NCI-H2029 (cell line): ENCODE measurements at regions not wholly inside any gene's neighbourhood (a gene's known extent, or its start where the extent isn't known, plus 50 kb on each side); places are given as distances from the start of the nearest gene placed in this dataset.
A peak's percentile ranks its signal among the peaks of the same experiment; 100 is the strongest.

Source experiments
- DNase-seq: peaks from one replicate; lab custom pipeline; 2025; lab: John Stamatoyannopoulos, UW

GRCh38 chr6:113344969-113345368, 512.2 kb upstream of the MARCKS start:
- DNase-seq = no peak

- no peak for DNase-seq
Measured at GRCh38 chr6:113347436-113347835, 509.7 kb upstream of the MARCKS start.

DNA sequence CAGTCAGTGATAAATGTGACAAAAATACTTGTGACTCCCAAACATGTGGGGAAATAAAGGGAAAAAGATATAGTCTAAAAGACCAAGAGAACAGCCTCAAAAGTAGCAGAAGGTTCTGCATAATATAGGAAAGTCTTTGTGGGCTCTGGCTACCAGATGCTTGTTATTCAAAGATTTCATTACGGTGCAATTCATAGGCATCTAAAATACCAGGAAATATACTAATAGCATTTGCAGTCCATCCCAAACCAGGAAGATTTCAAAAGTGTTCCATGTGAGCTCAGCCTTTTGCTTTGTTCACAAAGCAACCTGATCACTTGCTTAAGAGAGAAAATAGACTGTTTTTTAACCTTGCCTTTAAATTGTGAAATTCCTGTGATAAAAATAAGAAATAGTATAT, 506.7 kb upstream of the MARCKS start:
- no peak for DNase-seq

- DNase-seq = no peak
Measured at GRCh38 chr6:113351173-113351834, 505.8 kb upstream of the MARCKS start.

DNA sequence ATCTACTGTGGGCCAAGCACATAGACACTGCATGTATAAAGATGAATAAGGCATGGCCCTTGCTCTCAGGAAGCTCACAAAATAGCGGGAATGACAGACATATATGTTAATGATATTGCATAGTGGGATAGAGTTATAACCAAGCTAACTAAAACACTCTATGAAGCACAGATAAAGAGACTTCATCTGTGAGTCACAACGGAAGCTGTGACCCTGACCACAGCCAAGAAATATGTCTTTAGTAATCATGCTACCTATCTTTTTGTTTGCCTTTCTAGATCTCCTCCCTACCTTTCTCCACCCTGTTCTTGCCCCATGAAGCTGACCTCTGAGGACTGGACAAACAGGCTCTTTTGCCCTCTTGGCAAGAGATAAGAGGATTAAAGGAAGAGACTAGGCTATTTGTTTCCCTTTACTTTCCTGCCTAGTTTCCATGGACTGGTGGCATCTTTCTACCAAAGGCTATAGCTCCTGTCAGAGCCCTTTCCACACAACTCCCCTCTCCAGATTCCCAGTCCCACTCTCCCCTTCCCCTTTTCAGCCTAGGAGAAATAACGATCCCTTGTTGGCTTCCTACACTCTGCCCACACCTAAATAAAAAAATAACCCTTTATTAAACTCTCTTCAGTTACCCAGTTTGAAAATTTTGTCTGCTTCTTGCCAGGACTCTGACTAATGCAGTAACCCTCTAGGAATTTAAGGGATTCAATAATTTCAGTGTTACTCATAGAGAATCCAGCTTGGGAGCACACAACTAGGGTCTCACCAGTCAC, 504.9 kb upstream of the MARCKS start:
- no peak for DNase-seq

DNA sequence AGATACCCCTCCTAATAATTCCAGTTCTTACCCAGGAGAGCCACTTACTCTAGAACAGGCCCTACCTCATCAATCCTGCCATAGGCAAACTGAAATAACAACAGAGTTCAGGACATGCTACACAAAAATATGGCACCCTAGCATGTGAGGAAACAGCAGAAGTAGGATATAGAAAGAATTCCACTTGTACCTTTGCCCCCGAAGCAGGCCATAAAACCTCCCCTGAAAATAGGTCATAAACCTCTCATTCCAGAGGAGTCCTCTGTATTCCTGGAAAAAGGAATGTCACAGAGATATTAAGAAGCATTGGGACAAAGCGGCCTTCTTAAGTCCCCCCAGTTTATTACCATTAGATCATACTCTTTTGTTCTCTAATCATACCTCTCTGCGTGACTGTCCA, 504.3 kb upstream of the MARCKS start:
- DNase-seq = no peak

DNA sequence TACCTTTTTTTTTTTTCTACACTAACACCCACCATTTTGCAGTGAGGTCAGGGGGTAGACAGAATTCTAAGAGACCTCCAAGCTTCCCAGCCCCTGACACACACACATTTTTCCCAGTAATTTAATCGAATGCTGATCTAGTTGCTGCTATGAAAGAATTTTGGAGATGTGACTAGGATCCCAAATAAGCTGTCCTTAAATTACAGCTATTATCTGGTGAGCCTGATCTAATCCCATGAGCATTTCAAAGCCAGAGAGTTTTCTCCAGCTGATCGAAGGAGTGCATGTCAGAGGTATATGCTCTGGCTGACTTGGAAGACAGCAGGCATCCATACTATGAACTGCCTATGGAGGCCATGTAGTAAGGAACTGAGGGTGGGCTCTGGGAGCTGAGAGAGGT, 503.8 kb upstream of the MARCKS start:
- DNase-seq = no peak

DNA sequence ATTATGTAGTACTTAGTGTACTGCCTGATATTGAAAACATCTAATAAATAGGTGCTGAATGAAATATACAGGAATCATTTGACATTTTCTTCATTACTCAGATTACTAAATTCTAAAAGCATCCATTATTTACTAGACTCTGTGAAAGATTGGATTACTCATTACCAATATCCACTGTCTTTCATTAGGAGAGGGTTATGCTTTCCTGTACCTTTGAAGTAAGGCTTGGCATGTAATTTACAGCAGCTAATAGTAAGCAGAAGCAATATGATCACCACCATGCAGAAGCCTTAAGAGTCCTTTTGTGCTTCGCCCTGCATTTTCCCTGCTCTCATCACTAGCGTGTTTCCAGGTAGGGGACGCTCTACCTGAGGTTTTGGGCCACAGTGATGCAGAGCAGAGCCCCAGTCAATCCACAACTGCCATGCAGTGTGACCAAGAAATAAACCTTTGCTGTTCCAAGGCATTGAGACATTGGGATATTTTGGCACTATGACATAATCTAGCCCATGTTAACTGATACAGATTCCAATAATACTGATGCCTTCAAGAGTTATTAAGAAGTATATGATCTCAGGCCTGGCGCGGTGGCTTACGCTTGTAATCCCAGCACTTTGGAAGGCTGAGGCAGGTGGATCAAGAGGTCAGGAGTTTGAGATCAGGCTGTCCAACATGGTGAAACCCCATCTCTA, 502.8 kb upstream of the MARCKS start:
- no peak for DNase-seq

DNA sequence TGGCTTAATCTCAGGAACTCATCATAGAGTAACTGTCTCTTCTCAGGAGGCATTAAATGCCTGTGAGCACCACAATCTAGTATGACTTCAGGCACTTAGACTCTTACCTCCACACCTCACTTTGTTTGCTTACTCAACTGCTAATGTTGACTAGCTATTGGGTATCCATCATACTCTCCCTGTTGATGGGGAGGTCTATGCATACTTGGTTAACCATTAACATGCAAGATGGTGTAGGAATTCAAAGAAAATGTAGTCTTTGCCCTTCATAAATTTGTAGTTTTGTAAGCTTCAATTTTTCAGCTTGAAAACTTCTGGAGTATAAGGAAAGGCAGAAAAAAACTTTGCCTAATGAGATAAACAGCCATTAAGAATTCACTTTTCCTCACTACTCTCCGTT, 501.0 kb upstream of the MARCKS start:
- no peak for DNase-seq

DNA sequence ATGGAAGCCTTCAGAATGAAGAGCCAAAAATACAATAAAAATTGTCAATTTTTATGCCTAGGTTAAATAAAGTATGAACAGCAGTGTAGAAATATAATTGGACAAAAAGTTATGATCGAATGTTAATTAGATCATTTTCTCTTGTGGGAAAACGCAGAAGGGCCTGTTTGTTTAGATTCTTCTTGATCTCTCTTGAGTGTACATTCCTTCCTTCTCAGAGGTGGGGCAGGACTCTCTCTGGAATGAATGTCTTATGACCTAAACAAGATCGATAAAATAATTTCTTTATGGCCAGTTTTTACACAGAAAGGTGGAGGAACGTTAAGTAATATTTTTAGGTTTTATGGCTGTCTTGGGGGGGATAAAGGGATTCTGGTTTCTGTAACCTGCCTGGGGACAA, 500.1 kb upstream of the MARCKS start:
- no peak for DNase-seq

- DNase-seq = no peak
Measured at GRCh38 chr6:113358063-113358583, 499.0 kb upstream of the MARCKS start.

GRCh38 chr6:113359155-113360140, 497.7 kb upstream of the MARCKS start:
- DNase-seq = no peak

- peak; percentile 81 for DNase-seq
Measured at GRCh38 chr6:113361014-113361645, 496.0 kb upstream of the MARCKS start.

GRCh38 chr6:113362301-113363047, 494.7 kb upstream of the MARCKS start:
- peak; percentile 21 for DNase-seq

DNA sequence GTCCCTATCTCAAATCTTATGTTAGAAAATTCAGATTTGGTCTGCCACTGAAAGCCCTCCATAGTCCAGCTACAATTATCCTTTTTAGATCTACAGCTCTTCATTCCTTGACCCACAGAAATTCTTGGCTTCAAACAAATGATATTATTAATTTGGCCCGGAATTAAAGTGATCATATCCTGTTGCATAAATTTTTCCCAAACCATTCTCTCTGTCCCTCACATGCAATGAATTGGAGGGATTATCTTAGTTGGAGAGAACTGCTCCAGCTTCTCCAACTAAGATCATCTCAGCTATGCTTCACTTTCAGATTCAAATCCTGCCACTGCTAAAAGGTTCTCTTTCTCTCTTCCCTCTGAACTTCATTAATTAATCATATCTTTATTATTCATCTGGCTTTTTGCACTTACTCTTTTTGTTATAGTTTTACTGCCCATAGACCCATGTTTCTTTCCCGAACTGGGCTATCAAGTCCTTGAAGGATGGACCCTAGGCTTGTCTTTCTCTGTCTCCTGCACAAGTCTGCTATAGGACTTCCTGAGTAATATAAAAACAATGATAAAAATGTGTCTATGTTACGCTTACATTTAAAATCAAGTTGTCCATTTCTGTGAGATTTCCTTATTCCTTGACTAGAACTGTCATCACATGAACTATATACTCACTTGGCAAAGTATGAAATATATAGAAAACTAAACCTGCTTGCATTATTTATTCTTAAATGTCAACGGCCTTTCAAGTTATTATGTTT, 493.9 kb upstream of the MARCKS start:
- no peak for DNase-seq

GRCh38 chr6:113363866-113364265, 493.3 kb upstream of the MARCKS start:
- no peak for DNase-seq

- DNase-seq = no peak
Measured at GRCh38 chr6:113364766-113365165, 492.4 kb upstream of the MARCKS start.

DNA sequence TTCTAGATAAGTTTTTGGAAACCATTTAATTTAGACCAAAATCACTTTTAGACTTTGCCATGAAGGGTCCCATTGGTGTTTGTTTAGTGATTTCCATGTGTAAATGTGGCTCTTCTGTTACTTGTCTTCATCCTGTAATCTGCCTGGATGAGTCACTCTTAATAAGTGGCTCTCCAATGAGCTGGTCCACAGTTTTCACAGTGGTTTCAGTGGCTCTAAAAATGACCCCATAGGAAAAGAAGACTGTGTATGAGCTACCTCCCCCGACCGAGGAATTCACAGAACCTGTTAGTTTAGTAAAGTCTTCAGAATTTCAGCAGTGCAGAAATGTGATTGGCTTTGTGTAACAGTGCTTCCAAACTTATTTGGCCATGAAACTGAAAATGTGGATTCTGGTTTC, 492.0 kb upstream of the MARCKS start:
- DNase-seq = peak; percentile 18

DNA sequence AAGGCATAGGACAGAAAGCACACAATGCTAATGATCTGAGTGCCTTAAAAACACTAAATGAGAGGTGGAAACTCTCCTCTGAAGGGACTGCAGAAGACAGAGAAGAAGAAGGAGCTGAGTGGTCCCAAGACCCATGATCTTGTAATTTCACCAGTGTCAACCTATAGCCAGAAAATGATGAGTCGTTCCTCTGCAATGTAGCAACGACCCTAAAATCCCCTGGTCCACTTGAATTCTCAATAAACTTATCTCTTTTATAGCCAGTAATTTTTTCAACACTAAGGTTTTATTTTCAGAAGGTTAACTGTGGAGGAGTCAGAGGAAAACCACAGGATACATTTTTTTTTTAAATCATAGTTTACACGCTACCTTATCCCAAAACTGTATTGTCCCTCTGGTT, 490.6 kb upstream of the MARCKS start:
- no peak for DNase-seq
